Nephron progenitor cell (in vitro differentiated cells): ENCODE measurements at regions not wholly inside any gene's neighbourhood (a gene's known extent, or its start where the extent isn't known, plus 50 kb on each side); places are given as distances from the start of the nearest gene placed in this dataset.

Experiments
- DNase-seq: peaks from one replicate; pipeline ENCODE4 v3.0.0; 2021
- H3K27ac Mint-ChIP-seq: 2 replicates; pipeline ENCODE4 v1.8.0; 2021; ENCODE audit warnings: mild to moderate bottlenecking, moderate library complexity, mixed read lengths
- H3K27me3 Mint-ChIP-seq: 2 replicates; pipeline ENCODE4 v1.8.0; 2021; ENCODE audit warnings: mild to moderate bottlenecking, low read depth, mixed read lengths; ENCODE audit not compliant: poor library complexity
- H3K36me3 Mint-ChIP-seq: 2 replicates; pipeline ENCODE4 v1.8.0; 2021; ENCODE audit warnings: low read depth, mixed read lengths
- H3K4me1 Mint-ChIP-seq: 2 replicates; pipeline ENCODE4 v1.8.0; 2021; ENCODE audit warnings: mixed read lengths
- H3K4me3 Mint-ChIP-seq: 2 replicates; pipeline ENCODE4 v1.8.0; 2021; ENCODE audit warnings: mild to moderate bottlenecking, moderate library complexity, mixed read lengths
- H3K9me3 Mint-ChIP-seq: 2 replicates; pipeline ENCODE4 v1.8.0; 2021; ENCODE audit warnings: mild to moderate bottlenecking, moderate library complexity, mixed read lengths
- TF ChIP-seq, protein P1 (sequence below): fragments of 200-600 bp; sonication (generic); IDR thresholded peaks from 2 replicates; pipeline ENCODE4 v1.5.0; 2021; ENCODE audit warnings: antibody characterized with exemption

DNA sequence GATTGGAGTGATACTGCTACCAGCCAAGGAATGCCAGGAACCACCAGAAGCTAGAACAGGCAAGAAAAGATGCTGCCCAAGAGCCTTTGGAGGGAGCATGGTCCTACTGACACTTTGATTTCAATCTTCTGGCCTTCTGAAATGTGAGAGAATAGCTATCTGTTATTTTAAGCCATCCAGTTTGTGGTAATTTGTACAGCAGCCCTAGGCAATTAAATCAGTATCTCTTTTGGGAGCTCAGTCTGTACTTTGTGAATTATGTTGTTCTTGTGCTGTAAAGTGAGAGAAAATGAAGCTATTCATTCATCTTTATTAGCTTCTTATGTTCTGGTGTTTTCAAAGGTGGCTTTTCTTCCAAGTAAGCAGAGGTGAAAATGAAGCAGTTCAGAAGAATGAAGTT lies 381.3 kb downstream of the PDCD6IP start:
- Mint-ChIP-seq H3K4me1 (peaks cover 20% of the 10 kb centered on the region), H3K27ac (no peak overlapping the region), H3K27me3 (no peaks in the 10 kb centered on the region), H3K9me3 (no peaks in the 10 kb centered on the region), H3K36me3 (no peaks in the 10 kb centered on the region), H3K4me3 (no peak overlapping the region)
- TF ChIP-seq, protein P1, sequence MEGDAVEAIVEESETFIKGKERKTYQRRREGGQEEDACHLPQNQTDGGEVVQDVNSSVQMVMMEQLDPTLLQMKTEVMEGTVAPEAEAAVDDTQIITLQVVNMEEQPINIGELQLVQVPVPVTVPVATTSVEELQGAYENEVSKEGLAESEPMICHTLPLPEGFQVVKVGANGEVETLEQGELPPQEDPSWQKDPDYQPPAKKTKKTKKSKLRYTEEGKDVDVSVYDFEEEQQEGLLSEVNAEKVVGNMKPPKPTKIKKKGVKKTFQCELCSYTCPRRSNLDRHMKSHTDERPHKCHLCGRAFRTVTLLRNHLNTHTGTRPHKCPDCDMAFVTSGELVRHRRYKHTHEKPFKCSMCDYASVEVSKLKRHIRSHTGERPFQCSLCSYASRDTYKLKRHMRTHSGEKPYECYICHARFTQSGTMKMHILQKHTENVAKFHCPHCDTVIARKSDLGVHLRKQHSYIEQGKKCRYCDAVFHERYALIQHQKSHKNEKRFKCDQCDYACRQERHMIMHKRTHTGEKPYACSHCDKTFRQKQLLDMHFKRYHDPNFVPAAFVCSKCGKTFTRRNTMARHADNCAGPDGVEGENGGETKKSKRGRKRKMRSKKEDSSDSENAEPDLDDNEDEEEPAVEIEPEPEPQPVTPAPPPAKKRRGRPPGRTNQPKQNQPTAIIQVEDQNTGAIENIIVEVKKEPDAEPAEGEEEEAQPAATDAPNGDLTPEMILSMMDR = no peak
- no peak for DNase-seq

DNA sequence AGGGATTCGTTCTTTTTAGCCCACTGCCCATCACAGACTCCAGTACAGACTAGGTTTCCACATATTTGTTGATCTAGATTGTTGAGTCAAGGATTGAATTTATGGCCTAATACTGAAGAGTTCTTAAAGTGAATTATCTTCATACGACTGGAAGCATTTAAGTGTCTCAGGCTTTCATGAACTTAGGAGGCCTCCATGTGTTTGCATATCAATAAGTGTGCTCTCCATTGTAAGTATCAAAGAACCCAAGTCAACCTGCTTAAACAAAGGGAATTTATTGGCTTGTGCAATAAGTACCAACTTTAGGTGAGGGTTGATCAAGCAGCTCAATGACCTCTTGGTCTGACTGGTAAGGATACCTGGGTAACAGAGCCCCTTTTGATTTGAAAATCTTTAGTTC lies 382.1 kb downstream of the PDCD6IP start:
- Mint-ChIP-seq H3K27ac (no peak overlapping the region), H3K27me3 (peaks cover 3% of the 10 kb centered on the region), H3K9me3 (no peaks in the 10 kb centered on the region), H3K36me3 (no peaks in the 10 kb centered on the region), H3K4me1 (peaks cover 20% of the 10 kb centered on the region), H3K4me3 (no peak overlapping the region)
- TF ChIP-seq, protein P1 = no peak
- no peak for DNase-seq

DNA sequence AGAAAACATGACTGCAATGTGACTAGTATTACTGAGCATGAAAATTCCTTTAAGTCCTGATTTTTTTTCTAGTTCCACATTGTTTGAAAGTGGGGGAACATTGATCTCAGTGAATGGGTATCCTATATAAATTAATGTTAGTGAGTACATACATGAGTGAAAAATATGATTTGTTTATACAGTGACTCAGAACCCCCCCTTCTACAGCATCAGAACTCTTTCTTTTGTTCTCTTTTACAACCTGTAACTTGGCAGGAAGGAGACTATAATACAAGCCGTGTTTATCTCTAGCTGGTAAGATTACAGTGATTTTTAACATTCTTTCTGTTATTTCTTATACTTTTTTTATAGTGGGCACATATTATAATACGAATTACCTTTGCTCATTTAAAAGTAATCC lies 384.7 kb downstream of the PDCD6IP start:
- TF ChIP-seq, protein P1 = no peak
- Mint-ChIP-seq H3K4me1 (peaks cover 20% of the 10 kb centered on the region), H3K27ac (no peak overlapping the region), H3K4me3 (no peak overlapping the region), H3K9me3 (no peaks in the 10 kb centered on the region), H3K36me3 (no peaks in the 10 kb centered on the region), H3K27me3 (peaks cover 4% of the 10 kb centered on the region)
- no peak for DNase-seq

DNA sequence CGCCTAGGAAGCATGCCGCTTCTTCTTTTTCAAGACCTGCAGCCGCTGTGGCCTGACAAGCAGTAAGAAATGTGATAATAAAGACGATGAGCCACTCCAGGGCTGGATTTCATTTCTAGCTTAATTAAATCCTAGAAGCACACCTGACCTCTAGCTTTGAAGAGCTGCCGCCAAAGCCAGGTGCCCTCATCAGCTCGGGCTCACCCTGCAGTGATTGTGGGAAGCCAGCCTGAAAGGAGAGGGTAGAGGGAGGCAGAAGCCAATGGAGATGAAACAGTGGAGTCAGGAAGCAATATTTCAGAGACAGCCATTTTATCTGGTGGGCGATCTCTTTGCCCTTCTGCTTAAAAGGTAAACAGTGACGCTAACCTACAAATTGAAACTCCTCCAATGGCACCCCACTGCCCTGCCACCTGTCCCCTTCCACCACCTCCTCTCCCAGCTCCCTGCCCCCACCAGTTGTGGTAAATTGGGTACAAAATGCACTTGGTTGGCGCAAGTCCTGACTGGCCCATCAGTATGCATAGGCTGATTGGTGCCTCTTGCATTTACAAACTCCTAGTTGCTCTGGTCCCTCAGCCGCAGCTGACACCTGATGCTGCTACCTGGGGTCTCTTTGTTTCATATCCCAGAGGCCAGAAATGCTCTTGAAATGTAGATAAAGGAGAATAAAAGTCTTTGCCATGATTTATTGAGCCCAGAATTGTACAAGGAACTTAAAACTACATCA lies 385.3 kb downstream of the PDCD6IP start:
- no peaks in the 10 kb centered on the region for H3K36me3 Mint-ChIP-seq
- peaks cover 4% of the 10 kb centered on the region for H3K27me3 Mint-ChIP-seq
- H3K27ac Mint-ChIP-seq = peak overlapping the region; percentile 58
- H3K4me3 Mint-ChIP-seq = no peak overlapping the region
- TF ChIP-seq, protein P1 = no peak
- peaks cover 17% of the 10 kb centered on the region for H3K4me1 Mint-ChIP-seq
- DNase-seq = no peak
- H3K9me3 Mint-ChIP-seq = no peaks in the 10 kb centered on the region

DNA sequence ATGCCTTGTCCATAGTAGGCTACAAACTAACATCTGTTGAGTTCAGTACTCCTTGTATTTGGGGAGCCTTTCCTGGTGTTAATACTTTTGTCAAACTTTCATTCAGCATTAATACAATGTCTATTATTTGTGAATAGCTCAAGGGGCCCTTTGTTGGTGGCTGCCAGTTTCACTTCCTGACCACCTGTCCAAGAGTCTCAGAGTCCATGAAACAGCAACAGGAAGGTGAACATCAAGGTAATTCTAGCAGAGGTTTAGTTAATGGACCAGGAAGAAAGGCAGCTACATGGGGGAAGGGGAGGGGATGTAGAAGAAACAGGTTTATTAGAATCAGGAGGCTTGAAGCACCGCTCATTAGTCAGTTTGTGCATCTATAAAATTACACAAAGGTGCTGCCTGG lies 386.9 kb downstream of the PDCD6IP start:
- H3K9me3 Mint-ChIP-seq = no peaks in the 10 kb centered on the region
- TF ChIP-seq, protein P1 = no peak
- no peak for DNase-seq
- H3K27ac Mint-ChIP-seq = no peak overlapping the region
- no peak overlapping the region for H3K4me3 Mint-ChIP-seq
- H3K36me3 Mint-ChIP-seq = no peaks in the 10 kb centered on the region
- H3K27me3 Mint-ChIP-seq = peaks cover 4% of the 10 kb centered on the region
- H3K4me1 Mint-ChIP-seq = peaks cover 17% of the 10 kb centered on the region

DNA sequence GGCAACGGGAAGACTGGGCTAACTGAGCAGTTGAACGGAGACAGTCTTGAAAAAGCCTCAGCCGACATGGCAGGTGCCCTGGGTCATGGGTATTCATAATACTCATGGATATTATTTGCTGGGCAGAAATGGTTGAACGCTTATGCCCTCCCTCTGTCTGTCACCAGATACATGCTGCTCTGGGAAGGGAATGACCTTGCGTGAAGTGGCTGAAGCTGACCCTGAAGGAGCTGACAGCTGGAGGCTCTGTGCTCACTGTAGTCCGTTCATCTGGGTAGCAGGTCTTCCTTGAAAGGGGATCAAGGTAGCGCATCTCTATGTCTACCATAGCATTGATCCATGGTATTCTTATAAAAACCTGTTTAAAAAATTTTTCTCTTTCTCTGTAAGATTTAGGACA lies 390.7 kb downstream of the PDCD6IP start:
- H3K27me3 Mint-ChIP-seq = peaks cover 4% of the 10 kb centered on the region
- H3K36me3 Mint-ChIP-seq = no peaks in the 10 kb centered on the region
- TF ChIP-seq, protein P1 = no peak
- no peak for DNase-seq
- no peaks in the 10 kb centered on the region for H3K9me3 Mint-ChIP-seq
- H3K4me3 Mint-ChIP-seq = no peak overlapping the region
- no peak overlapping the region for H3K27ac Mint-ChIP-seq
- H3K4me1 Mint-ChIP-seq = peaks cover 4% of the 10 kb centered on the region
